ENCODE measurements at regions not wholly inside any gene's neighbourhood (a gene's known extent, or its start where the extent isn't known, plus 50 kb on each side); places are given as distances from the start of the nearest gene placed in this dataset.

DNA sequence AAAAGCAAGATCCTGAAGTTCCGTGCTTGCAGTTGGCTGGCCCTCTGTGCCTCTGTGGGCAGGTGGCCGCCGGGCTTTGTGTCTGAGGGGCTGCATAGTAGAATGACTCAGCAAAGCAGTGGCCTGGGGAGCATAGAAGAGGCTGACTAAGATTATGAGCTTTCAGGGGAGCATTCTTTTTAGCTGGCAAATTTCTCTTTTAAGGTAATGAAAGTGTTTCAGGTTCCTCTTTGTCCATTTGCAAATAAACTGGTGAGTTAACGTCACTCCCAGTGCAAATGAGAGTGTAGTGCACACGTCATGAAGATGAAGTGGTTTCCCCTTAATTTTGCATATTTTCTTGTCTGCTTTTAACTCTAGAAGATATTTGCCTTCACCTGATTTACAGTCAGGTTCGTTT lies 98.6 kb downstream of the BCL2L11 start:
- DNase-seq (ENCODE audit: low read depth): peak; percentile 56

DNA sequence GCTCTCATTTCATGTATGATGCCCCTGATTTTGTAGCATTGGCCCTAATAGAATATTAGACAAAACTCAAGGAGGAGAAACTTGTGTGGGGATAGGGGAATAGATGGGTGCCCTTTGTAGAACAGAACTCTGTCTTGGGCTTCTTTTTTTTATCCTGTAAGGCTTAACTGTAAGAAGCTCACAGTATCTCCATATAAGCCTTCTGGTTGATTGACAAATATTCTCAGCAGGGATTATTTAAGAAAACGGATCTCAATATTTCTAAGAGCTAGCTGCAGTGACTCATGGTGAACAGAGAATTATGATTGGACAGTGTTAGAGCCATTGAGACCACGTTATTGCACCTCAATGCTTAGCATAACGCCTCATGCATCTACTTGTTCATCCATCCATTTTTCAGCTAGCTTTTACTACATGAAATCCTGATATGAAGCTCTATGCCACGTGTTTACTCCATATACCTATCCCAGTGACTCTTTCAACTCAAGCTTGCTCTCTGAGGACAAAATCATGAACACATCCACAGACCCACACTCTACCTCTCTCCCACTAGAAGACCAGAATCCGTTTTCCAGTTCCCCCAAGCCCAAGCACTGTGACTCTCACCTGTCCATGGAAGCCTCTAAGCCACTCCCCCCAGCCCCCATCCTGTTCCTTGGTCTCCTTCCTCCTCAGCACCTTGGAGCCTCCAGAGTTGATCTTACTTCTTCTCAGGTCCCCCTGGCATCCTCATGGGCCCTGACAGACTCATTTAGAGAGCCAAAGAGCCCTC lies 99.2 kb downstream of the BCL2L11 start:
- peak; percentile 12 for DNase-seq (ENCODE audit: low read depth)

DNA sequence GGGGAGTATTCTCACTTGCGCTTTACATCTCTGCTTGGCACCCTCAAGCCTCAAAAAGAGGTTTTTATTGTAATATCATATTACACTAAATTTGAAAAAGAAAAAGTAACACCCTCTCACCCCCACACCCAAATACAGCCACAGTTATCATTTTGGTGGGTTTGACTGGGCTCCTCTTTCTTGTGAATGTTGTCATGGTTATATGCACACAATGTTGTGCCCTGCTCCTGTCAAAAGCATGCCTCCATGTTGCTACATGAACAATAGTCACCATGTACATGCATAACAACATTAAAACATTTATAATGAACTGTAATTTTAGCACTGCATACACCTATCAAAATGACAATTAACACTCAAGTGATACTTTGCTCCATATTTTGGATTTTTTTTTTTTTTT lies 100.2 kb downstream of the BCL2L11 start:
- no peak for DNase-seq (ENCODE audit: low read depth)

DNA sequence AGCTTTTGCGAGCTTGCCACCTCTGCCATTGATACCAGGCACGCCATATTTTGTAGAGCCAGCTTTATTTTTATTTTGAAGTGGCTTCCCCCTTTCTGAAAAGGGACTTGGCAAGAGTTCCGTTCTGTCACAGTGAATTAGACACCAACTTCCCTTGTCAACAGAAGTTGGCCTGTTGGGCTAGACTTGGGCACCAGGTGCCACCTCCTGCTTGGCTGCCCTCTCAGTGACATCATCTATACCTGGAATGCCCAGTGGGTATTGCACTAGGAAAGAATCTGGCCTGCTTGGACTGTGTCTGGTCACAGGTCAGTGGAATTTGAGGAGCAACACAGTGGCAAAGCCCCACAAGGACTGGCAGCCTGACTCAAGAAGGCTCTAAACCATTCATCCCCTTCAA lies 101.0 kb downstream of the BCL2L11 start:
- DNase-seq (ENCODE audit: low read depth): no peak

DNA sequence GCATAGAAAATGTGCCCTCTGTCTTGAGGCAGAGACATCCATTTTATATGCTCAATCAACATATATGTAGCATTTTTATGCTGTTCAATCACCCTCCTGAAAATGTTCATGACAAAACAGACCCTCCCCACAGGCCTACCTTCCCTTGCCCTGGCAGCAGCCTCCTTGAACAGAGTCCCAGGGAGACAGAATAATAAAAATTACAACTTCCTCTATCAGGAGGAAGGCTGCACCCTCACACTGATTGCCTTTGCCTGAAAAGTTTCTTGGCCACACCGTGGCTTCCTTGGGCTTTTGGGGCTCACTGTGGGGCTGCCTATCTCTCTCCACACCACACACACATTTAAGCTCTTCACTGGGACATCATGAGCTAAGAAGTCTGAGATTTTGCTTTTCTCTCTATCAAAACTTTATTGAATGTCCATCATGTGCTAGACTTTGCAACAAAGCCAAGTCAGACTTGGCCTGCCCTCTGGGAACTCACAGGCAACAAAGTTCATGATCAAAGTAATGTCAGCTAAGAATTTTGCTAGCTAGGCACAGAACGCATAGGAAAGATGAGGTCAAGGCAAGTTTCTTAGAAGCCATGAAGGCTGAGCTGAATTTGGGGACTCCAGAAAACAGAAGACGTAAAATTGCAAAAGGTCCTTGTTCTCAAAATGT lies 101.6 kb downstream of the BCL2L11 start:
- no peak for DNase-seq (ENCODE audit: low read depth)

DNA sequence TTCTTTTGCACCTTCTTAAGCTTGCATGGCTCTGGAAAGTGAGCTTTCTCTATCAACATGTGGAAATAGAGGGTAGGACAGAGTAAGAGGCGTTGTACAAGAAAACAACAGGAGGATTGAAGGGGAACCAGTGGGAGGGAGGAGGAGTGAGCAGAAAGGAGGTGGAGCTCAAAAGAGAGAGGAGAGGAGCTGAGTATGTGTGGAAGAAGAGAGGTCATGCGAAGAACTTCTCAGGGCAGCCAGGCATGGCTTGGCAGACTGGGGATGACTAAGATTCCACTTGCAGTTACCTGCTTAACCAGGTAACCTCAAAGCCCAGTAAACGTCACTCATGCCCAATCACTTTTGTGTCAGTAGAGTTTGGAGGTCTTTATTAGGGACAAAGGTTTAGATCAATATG lies 105.1 kb downstream of the BCL2L11 start:
- no peak for DNase-seq (ENCODE audit: low read depth)

DNA sequence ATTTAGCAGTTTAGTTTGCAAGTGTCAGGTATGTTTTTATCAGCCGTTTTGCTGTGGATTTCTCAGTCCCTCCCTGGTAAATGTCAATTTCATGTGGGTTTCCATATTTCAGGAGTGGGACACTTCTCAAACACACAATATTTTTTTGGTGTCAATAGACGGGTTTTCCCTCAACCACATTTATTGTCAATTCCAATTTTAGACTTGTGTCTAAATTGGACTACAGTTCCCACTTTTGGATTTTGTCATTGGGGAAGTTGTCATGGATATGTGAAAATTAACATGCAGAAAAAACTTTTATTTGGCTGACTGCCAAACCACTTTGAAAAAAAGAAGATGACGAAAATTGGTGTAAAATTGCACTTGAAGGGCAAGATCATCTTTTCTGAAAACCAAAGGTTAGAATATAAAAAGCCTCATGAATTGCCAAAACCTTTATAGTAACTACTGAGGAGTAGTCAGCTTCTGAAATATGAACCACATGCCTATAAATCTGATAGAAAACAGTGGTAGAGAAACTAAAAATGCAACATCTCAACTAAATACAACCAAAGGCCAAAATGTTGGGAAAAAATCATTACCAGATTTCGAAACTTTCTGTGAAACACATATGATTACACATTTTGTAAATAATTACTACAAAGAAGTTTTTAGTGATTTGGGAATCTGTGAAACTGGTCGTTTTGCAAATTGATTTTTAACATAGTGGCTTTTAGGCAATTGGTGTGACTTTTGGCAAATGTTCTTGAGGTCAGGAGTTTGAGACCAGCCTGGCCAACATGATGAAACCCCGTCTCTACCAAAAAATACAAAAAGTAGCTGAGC lies 106.4 kb downstream of the BCL2L11 start:
- peak; percentile 66 for DNase-seq (ENCODE audit: low read depth)

DNA sequence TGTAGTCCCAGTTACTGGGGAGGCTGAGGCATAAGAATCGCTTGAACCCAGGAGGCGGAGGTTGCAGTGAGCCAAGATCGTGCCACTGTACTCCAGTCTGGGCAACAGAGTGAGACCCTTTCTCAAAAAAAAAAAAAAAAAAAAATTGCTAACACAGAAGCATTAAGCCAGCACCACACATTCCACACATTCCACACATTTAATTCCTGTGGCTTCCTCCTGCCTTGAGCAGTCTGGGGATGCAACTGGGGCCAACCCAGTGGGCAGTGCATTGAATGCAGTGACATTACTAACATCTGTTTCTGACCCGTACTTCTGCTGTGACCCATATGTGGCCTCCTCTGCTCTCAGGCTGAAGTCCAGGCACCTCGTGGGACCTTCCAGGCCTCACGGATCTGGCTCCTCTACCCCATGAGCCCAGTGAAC lies 107.0 kb downstream of the BCL2L11 start:
- peak; percentile 92 for DNase-seq (ENCODE audit: low read depth)

DNA sequence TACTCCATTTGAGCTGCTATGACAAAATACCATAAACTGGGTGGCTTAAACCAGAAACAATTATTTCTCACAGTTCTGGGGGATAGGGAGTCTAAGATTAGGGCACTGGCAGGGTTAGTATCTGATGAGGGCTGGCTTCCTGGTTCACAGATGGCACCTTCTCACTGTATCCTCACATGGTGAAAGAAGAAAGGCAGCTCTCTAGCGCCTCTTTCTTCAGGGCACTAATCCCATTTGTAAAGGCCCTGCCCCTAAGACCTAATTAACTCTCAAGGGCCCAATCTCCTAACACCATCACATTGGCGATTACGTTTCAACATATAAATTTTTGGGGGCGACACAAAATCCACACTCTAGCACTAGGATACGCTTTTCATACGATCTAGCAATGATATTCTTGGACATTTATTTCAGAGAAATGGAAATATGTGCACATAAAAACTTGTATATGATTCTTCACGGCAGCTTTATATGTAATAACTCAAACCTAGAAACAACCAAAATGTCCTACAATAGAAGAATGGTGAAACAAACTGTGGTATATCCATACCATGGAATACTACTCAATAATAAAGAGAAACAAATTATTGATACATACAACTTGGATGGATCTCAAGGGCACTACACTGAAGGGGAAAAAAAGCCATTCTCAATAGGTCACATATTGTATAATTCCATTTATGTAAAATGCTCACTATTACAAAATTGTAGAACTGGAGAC lies 111.0 kb downstream of the BCL2L11 start:
- DNase-seq (ENCODE audit: low read depth): no peak

DNA sequence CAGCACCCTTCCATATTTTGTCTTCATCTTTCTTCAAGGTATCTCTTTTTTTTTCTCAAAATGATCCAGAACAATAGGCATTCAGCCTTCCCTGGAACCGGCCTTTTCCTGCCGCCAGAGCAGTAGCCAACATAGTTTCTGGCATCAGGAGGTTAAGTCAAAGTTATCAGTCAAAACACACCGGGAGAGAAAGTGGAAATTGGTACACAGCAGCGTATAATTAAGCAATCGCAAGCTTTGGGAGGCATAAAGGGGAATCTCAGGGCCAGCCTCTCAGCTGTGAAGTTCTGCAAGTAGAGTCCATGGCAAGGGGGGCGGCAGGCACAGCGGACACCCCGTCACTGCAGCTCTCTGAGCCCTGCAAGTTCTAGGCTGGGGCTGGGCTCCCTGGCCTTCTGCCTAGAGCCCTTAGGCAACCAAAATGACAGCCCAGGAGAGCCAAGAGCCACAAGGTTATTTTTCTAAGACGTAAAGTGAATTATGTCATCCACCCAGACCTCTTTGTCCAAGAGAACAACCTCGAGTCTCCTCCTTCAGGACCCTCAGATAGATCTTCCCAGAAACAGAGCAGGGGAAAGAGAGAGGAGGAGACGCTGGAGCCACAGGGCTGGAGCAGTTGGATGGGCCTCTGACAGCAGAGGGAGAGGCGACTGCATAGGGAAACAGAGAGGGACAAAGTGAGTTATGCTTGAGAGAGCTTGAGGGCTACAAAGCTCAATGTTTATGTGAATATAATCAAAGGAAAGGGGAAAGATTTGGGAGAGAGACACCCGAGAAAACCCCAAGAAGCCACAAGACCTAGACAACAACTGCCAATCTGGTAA lies 114.7 kb downstream of the BCL2L11 start:
- no peak for DNase-seq (ENCODE audit: low read depth)

DNA sequence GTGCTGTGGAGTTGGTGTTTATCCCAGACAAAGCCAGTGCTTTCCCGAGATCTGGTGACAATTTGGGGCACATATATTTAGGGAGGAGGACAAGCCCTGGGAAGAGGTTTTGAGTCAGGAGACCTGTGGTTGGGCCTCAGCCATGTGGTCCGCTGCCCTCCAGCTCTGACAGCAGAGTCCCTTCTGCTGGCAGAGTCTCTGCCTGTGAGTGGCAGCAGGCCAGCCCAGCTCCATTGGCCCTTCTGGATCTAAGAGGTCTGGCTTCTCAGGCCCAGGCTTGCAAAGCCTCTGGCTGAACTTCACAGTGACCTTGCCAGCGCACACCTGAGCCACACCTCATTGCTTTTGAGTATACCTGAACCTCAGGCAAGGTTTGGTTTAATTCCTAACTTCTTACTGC lies 115.3 kb downstream of the BCL2L11 start:
- no peak for DNase-seq (ENCODE audit: low read depth)

DNA sequence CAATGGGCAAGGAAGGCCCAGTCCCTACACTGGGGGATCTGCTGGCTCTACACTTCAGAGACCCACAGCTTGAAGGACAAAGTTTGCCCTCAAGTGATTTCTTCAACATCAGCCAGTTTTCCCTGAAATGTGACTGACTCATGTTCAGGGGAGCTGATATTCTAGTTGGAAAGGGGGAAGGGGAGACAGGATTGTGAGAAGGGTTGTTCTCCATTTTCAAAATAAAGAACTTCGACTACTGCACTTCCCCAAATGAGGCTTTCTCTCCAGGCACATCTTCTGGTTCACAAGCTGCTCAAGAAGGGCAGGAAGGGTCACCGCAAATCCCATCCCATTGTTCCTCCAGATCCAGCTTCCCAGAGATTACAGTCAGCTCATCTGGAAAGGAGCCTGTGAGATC lies 117.6 kb downstream of the BCL2L11 start:
- no peak for DNase-seq (ENCODE audit: low read depth)

DNA sequence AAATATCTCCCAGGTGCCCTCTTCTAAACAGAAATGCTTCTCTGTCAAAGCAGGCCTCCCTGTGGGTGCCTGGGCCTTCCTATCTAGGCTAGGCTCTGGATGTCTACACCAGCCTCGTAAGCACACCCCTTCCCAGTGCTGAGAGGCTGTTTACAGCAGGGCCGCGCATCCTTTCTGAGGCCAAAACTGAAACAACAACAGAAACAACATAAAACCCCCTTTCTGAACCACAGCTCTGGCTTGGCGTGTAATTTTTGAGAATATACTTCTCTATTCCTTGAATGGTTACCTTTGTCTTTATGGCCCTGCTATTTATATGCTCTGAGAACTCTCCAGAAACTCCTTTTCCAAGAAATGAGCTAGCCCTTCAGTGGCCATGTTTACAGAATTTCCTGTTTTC lies 118.4 kb downstream of the BCL2L11 start:
- no peak for DNase-seq (ENCODE audit: low read depth)

DNA sequence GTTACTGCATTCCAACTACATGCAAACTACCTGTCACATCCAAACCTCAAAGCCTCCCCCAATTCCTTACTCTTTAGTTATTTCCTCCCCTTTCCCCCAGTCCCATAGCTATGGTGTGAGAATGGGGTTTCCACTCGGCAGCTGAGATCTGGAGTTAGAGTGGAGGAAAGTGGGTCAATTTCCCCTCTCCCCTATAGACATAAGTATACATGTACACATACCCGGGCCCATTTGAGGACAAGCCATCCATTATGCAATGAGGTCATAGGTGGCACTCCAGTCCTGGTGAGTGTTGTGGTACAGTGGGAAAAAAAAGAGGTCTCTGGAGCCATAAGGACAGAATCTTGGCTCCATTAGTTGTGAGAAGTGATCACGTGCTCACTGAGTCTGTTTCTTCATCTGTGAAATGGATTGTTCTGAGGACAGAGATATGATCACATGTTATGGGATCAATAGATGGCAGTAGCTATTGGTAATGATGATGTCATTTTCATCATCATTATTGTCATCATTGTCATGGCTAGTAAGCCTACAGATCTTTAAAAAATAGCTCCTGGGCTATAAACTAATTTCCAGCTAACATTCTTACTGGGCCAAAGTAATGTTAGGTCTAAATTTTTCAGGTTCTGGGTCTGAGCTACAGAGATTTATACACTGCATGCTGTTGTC lies 119.0 kb downstream of the BCL2L11 start:
- no peak for DNase-seq (ENCODE audit: low read depth)

DNA sequence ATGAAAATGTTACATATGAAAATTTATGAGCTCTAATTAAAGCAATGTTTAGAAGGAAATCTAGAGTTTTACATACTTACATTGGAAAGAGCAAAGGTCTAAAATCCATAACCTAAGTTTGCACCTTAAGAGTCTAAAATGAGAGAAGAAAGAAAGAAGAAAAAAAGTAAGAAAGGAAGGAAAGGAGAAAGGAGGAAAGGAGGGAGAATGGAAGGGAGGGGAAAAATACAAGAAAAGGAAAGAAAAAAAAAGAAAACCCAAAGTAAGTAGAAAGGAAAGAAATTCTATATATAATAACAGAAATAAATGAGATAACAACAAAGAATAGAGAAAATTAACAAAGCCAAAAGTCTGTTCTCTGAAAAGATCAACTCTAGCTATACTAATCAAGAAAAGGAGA lies 122.6 kb downstream of the BCL2L11 start:
- no peak for DNase-seq (ENCODE audit: low read depth)

DNA sequence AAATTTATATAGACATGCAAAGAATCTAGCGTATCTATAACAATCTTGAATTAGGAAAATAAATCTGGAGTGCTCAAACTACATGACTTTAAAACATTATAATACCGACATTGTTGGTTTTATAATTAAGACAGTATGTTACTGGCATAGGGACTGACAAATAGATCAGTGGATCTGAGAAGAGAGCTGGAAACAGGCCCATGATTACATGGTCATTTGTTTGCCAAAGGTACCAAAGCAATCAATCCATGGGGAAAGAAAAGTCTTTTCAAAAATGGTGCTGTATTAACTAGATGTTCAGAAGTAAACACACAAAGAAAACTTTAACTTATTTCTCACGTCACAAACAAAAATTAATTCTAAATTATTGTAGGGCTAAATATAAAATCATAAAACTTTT lies 124.2 kb downstream of the BCL2L11 start:
- DNase-seq (ENCODE audit: low read depth): no peak

DNA sequence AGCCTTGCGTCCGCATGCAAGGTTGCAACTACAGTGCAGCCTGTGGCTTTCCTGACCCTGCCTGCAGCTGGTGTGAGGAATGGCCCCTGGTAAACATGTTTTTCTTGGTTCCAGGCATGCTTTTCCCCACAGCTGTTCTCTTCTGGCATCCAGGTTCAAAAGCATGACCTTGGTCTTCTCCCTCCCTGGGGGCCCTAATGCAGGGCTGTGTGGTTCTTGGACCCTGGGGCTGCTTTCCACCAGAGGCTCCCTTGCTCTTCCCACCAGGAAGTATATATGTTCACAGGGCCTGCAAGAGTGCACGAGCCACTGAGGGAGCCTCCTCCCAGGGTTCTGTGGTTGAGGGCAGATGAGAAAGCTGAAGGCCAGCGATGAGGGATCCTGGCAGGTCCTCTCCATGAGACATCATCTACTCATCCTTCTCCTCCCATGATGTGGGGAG lies 125.9 kb downstream of the BCL2L11 start:
- DNase-seq (ENCODE audit: low read depth): peak; percentile 15

DNA sequence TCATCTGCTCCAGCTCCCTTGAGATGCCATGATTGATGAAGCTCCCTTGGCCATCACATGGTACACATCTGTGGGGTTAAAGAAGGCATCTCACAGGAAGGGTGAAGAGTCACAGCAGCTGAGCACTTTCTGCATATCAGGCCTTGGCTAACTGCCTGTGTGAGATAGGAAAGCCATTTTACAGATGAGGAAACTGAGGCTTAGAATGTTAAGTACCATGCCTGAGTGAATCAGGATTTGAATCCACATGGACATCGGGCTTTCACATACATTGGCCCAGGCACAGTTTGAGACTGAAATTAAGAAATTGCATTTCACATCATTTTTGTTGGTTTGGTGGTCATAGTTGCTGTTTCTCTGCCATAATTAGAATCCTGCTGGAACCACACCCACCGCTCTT lies 126.8 kb downstream of the BCL2L11 start:
- DNase-seq (ENCODE audit: low read depth): no peak

DNA sequence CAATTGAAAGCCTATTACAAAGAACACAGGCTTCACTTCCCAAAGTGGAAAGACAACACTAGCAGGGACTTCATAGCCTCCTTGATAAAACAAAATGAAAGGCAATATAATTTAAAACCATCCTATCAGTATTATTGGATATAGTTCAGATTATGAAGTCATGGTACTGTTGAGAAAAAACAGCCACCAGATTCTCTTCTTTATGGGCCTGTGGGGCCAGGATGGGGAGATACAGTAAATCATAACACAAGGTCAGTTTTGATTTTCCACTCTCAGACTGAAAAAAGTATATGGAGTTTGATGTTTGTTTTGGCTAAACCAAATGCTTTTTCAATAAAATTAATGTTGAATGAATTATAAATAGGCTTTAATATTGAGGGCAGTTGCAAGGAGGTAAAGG lies 129.1 kb downstream of the BCL2L11 start:
- no peak for DNase-seq (ENCODE audit: low read depth)

DNA sequence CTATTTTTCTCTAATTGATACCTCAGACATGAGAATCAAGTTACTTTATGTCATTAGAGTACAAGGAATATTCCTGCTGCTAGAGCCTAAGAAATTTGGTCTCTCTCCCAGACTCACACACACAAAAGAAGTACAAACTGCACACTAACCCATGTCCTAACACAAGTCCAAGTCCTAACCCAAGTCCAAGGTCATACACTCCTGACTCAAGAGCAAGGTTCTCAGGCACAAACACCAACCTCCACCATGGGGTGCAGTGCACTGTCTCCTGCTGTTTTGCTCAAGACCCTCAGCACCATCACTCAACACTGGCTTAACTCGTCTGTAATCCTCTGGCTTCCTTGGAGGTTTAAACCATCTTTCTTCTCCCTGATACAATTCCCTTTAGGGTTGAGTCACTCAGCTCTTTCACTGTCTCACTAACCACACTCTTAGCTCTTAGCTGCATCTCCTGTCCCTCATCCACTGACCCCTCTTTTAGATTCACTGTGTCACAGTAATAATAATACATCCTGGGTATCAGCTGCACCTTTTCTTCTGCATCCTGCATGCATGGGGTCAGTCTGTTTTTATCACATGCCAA lies 129.8 kb downstream of the BCL2L11 start:
- peak; percentile 10 for DNase-seq (ENCODE audit: low read depth)
